HG02588 (cell line): ENCODE measurements at regions not wholly inside any gene's neighbourhood (a gene's known extent, or its start where the extent isn't known, plus 50 kb on each side); places are given as distances from the start of the nearest gene placed in this dataset.

Experiments
- ATAC-seq: cut with Tn5 transposase; IDR thresholded peaks from one replicate; pipeline ENCODE4 v1.9.1; 2021; ENCODE audit warnings: mild to moderate bottlenecking, moderate library complexity; ENCODE audit not compliant: unreplicated experiment

GRCh38 chr5:12313602-12314001, 409.4 kb upstream of the CTNND2 start:
- no peak for ATAC-seq

GRCh38 chr5:12312343-12312742, 408.1 kb upstream of the CTNND2 start:
- no peak for ATAC-seq

GRCh38 chr5:12294151-12294550, 389.9 kb upstream of the CTNND2 start:
- no peak for ATAC-seq

- no peak for ATAC-seq
Measured at GRCh38 chr5:12292610-12293204, 388.5 kb upstream of the CTNND2 start.

GRCh38 chr5:12284604-12285003, 380.4 kb upstream of the CTNND2 start:
- no peak for ATAC-seq

- peak; percentile 93 for ATAC-seq
Measured at GRCh38 chr5:12277504-12278192, 373.4 kb upstream of the CTNND2 start.

GRCh38 chr5:12274236-12274635, 370.0 kb upstream of the CTNND2 start:
- ATAC-seq = no peak

- no peak for ATAC-seq
Measured at GRCh38 chr5:12272389-12272788, 368.1 kb upstream of the CTNND2 start.

- ATAC-seq = no peak
Measured at GRCh38 chr5:12270914-12271313, 366.7 kb upstream of the CTNND2 start.

- no peak for ATAC-seq
Measured at GRCh38 chr5:12269164-12269563, 364.9 kb upstream of the CTNND2 start.

- ATAC-seq = no peak
Measured at GRCh38 chr5:12258549-12258948, 354.3 kb upstream of the CTNND2 start.

GRCh38 chr5:12250454-12250853, 346.2 kb upstream of the CTNND2 start:
- ATAC-seq = no peak

GRCh38 chr5:12248831-12249230, 344.6 kb upstream of the CTNND2 start:
- no peak for ATAC-seq

GRCh38 chr5:12246036-12246435, 341.8 kb upstream of the CTNND2 start:
- ATAC-seq = no peak

- no peak for ATAC-seq
Measured at GRCh38 chr5:12245429-12245828, 341.2 kb upstream of the CTNND2 start.

- no peak for ATAC-seq
Measured at GRCh38 chr5:12242950-12243888, 339.0 kb upstream of the CTNND2 start.

- ATAC-seq = no peak
Measured at GRCh38 chr5:12237837-12238575, 333.8 kb upstream of the CTNND2 start.

GRCh38 chr5:12230659-12231058, 326.4 kb upstream of the CTNND2 start:
- no peak for ATAC-seq

GRCh38 chr5:12217039-12217438, 312.8 kb upstream of the CTNND2 start:
- no peak for ATAC-seq

GRCh38 chr5:12214267-12215015, 310.2 kb upstream of the CTNND2 start:
- no peak for ATAC-seq
